ENCODE measurements at regions not wholly inside any gene's neighbourhood (a gene's known extent, or its start where the extent isn't known, plus 50 kb on each side); places are given as distances from the start of the nearest gene placed in this dataset.

DNA sequence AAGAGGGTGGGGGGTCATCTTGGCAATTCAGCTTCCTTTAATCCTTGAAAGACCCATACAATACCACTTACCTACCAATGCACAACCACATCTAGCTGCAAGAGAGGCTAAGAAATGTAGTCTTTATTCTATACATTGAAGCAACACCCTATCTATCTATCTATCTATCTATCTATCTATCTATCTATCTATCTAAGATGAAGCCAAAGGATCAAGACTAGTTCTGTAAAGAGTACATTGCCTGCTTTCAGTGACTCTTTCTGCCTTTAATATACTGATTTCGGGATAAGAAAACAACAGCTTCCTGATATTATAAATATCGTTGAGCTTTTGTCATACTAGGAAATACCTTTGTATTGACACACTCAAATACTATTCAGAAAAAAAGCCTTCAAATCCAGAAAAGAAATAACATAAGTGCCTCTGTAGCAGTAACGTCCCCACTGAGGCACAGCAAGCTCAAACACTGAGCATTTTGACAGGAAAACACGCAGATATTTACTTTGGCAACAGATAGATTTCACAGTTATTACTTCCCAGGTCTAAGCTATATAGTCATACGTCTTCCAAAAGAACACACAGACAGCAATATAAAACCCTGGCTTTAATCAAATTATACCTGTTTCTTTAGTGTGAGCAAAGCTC is 139.4 kb upstream of the SERTAD2 start:
- no peak for TF ChIP-seq EZH2 (IDR thresholded peaks at IDR 0.05; ENCODE audit: insufficient read depth, poor library complexity, severe bottlenecking)
- TF ChIP-seq EZH2phosphoT487 (IDR thresholded peaks at IDR 0.05; ENCODE audit: insufficient read depth, low read depth): no peak
